OCI-LY1 (cell line): ENCODE measurements at regions not wholly inside any gene's neighbourhood (a gene's known extent, or its start where the extent isn't known, plus 50 kb on each side); places are given as distances from the start of the nearest gene placed in this dataset.
"Not testable (repeated sequence)": the region's sequence is repeated elsewhere in the genome, so short reads cannot be mapped to it uniquely, and the experiment has no call there.

Experiments
- H2AFZ ChIP-seq: fragments of 200-600 bp; sonication (generic), shearing (Covaris generic); 2 replicates; pipeline ENCODE4 v1.6.0; 2014; ENCODE audit warnings: antibody characterized with exemption, mild to moderate bottlenecking, low read length
- H3F3A ChIP-seq: fragments of 200-600 bp; sonication (generic), shearing (Covaris generic); 2 replicates; pipeline ENCODE4 v1.6.0; 2014; ENCODE audit warnings: mild to moderate bottlenecking, antibody characterized with exemption, low read length, moderate library complexity; ENCODE audit not compliant: insufficient read depth
- H3K27ac ChIP-seq: fragments of 200-600 bp; sonication (generic); 2 replicates; pipeline ENCODE4 v1.5.1; 2014; ENCODE audit warnings: low read length, mixed run types, mild to moderate bottlenecking, low read depth; ENCODE audit not compliant: poor library complexity, severe bottlenecking
- H3K27me3 ChIP-seq: fragments of 200-600 bp; sonication (generic); 2 replicates; pipeline ENCODE4 v1.6.0; 2014; ENCODE audit warnings: antibody characterized with exemption, mild to moderate bottlenecking, low read length, moderate library complexity; ENCODE audit not compliant: insufficient read depth
- H3K36me3 ChIP-seq: fragments of 200-600 bp; sonication (generic); 2 replicates; pipeline ENCODE4 v1.6.1; 2014; ENCODE audit warnings: mild to moderate bottlenecking, antibody characterized with exemption, low read length, moderate library complexity, mixed read lengths; ENCODE audit not compliant: insufficient read depth
- H3K4me1 ChIP-seq: fragments of 200-600 bp; sonication (generic); 2 replicates; pipeline ENCODE4 v1.5.1; 2014; ENCODE audit warnings: mild to moderate bottlenecking, low read length, moderate library complexity; ENCODE audit not compliant: insufficient read depth, severe bottlenecking
- H3K4me2 ChIP-seq: fragments of 200-600 bp; sonication (generic), shearing (Covaris generic); 2 replicates; pipeline ENCODE4 v1.6.1; 2014; ENCODE audit warnings: low read length
- H3K4me3 ChIP-seq: fragments of 200-600 bp; sonication (generic); 2 replicates; pipeline ENCODE4 v1.5.1; 2014; ENCODE audit warnings: low read length, low read depth, mild to moderate bottlenecking, mixed read lengths; ENCODE audit not compliant: poor library complexity, severe bottlenecking
- H3K79me2 ChIP-seq: fragments of 200-600 bp; shearing (Covaris generic); 2 replicates; pipeline ENCODE4 v1.6.1; 2016; ENCODE audit warnings: mixed run types, low read length, mixed read lengths; ENCODE audit not compliant: insufficient read depth
- H3K9ac ChIP-seq: fragments of 200-600 bp; sonication (generic), shearing (Covaris generic); 2 replicates; pipeline ENCODE4 v1.6.1; 2014; ENCODE audit warnings: mild to moderate bottlenecking, low read length, mixed read lengths
- H3K9me2 ChIP-seq: fragments of 200-600 bp; sonication (generic), shearing (Covaris generic); 2 replicates; pipeline ENCODE4 v1.6.1; 2014; ENCODE audit warnings: low read depth, mild to moderate bottlenecking, low read length, mixed read lengths
- H3K9me3 ChIP-seq: fragments of 200-600 bp; shearing (Covaris generic); 2 replicates; pipeline ENCODE4 v1.6.1; 2014; ENCODE audit warnings: low read length, mixed read lengths
- H4K20me1 ChIP-seq: fragments of 200-600 bp; sonication (generic), shearing (Covaris generic); 2 replicates; pipeline ENCODE4 v1.6.0; 2016; ENCODE audit warnings: mild to moderate bottlenecking, low read length; ENCODE audit not compliant: insufficient read depth
- CTCF ChIP-seq: fragments of 200-600 bp; sonication (generic), shearing (Covaris generic); IDR thresholded peaks from 2 replicates; pipeline ENCODE4 v1.5.1; 2017; ENCODE audit warnings: mild to moderate bottlenecking, antibody characterized with exemption, low read length, moderate library complexity, mixed read lengths
- EZH2 ChIP-seq: fragments of 200-600 bp; sonication (generic), shearing (Covaris generic); IDR thresholded peaks from 2 replicates; pipeline ENCODE4 v1.8.0; 2017; ENCODE audit warnings: borderline replicate concordance, mixed run types, mild to moderate bottlenecking, antibody characterized with exemption, low read length, moderate library complexity, mixed read lengths

DNA sequence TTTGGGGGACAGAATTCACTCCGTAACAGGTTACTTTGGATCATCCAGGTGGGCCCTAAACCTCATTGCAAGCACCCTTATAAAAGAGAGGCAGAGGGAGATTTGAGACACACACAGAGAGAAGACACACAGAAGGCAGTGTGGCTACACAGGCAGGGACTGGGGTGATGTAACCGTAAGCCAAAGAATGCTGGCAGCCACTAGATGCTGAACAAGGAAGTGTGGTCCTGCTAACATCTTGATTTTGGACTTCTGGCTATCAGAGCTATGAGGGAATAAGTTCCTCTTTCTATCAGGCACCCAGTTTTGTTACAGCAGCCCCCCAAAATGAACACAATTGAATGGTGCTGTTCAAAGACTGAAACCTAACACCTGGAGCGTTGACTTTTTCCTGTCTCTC, 191.3 kb upstream of the MYLIP start:
- no peaks in the 10 kb centered on the region for H3K36me3 ChIP-seq
- H3K9ac ChIP-seq = no peak overlapping the region
- no peaks in the 10 kb centered on the region for H4K20me1 ChIP-seq
- no peaks in the 10 kb centered on the region for H3K27me3 ChIP-seq
- H2AFZ ChIP-seq = no peak overlapping the region
- no peak overlapping the region for H3K4me3 ChIP-seq
- no peaks in the 10 kb centered on the region for H3F3A ChIP-seq
- no peaks in the 10 kb centered on the region for H3K79me2 ChIP-seq
- no peak overlapping the region for H3K4me2 ChIP-seq
- no peak for TF ChIP-seq EZH2
- H3K27ac ChIP-seq = no peak overlapping the region
- H3K9me2 ChIP-seq = no peaks in the 10 kb centered on the region
- no peaks in the 10 kb centered on the region for H3K9me3 ChIP-seq
- H3K4me1 ChIP-seq = peaks cover 11% of the 10 kb centered on the region

DNA sequence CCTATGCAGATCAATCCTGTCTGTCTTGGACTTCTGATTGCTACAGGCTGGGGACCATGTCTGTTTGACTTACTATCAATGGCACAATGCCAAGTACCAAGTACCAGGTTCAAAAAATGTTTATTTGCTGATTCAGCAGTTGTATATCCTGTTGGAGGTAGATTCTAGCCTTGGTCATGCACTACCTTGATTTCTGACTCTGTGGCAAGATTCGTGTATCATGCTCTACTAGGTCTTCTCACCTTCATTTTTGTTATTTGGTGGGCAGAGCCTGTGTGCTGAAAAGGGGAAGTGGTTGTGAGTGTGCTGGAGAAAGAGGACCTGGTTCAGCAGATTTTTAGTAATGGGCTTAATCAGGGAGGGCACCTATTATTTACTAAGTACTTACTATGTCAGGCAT, 192.4 kb upstream of the MYLIP start:
- Histone ChIP-seq H3K4me2 (no peak overlapping the region; the same call in 1 of the 2 replicates), H3K9me3 (no peaks in the 10 kb centered on the region), H4K20me1 (no peaks in the 10 kb centered on the region), H3K4me3 (no peak overlapping the region), H3K9me2 (no peaks in the 10 kb centered on the region), H3F3A (no peaks in the 10 kb centered on the region), H2AFZ (no peak overlapping the region), H3K27ac (no peak overlapping the region), H3K9ac (no peak overlapping the region), H3K27me3 (no peaks in the 10 kb centered on the region), H3K36me3 (no peaks in the 10 kb centered on the region), H3K4me1 (peaks cover 11% of the 10 kb centered on the region), H3K79me2 (no peaks in the 10 kb centered on the region)
- TF ChIP-seq EZH2 (no peak), CTCF (no peak)

GRCh38 chr6:15935661-15936060, 193.2 kb upstream of the MYLIP start:
- Histone ChIP-seq H3K79me2 (no peaks in the 10 kb centered on the region), H3K27me3 (no peaks in the 10 kb centered on the region), H3K4me1 (peaks cover 11% of the 10 kb centered on the region), H3K9me3 (no peaks in the 10 kb centered on the region), H2AFZ (no peak overlapping the region), H3K4me3 (no peak overlapping the region), H3K27ac (no peak overlapping the region), H3K9me2 (no peaks in the 10 kb centered on the region), H3K36me3 (no peaks in the 10 kb centered on the region), H3K4me2 (no peak overlapping the region), H3K9ac (no peak overlapping the region), H3F3A (no peaks in the 10 kb centered on the region), H4K20me1 (no peaks in the 10 kb centered on the region)
- TF ChIP-seq CTCF = no peak
- TF ChIP-seq EZH2 = no peak

GRCh38 chr6:15931697-15932096, 197.2 kb upstream of the MYLIP start:
- not testable (repeated sequence) for H3F3A ChIP-seq, H3K9me2 ChIP-seq, H3K79me2 ChIP-seq, H3K4me2 ChIP-seq, H3K9ac ChIP-seq, H3K4me3 ChIP-seq, H3K27me3 ChIP-seq, H3K36me3 ChIP-seq, H3K27ac ChIP-seq, H2AFZ ChIP-seq, H3K4me1 ChIP-seq, H4K20me1 ChIP-seq, H3K9me3 ChIP-seq
